Mononuclear cell (primary cell): ENCODE measurements at regions not wholly inside any gene's neighbourhood (a gene's known extent, or its start where the extent isn't known, plus 50 kb on each side); places are given as distances from the start of the nearest gene placed in this dataset.

Experiments
- H3K27me3 ChIP-seq: 2 replicates; pipeline ENCODE4 v1.6.0; 2011; ENCODE audit warnings: low read length, control low read depth; ENCODE audit not compliant: insufficient read depth
- H3K4me1 ChIP-seq: 2 replicates; pipeline ENCODE4 v1.5.1; 2011; ENCODE audit warnings: mild to moderate bottlenecking, low read length, control low read depth; ENCODE audit not compliant: insufficient read depth
- H3K4me3 ChIP-seq: 2 replicates; pipeline ENCODE4 v1.5.1; 2011; ENCODE audit warnings: mild to moderate bottlenecking, low read length, moderate library complexity
- H3K9me3 ChIP-seq: 2 replicates; pipeline ENCODE4 v1.5.1; 2011; ENCODE audit warnings: low read depth, mild to moderate bottlenecking, control low read depth, low read length

DNA sequence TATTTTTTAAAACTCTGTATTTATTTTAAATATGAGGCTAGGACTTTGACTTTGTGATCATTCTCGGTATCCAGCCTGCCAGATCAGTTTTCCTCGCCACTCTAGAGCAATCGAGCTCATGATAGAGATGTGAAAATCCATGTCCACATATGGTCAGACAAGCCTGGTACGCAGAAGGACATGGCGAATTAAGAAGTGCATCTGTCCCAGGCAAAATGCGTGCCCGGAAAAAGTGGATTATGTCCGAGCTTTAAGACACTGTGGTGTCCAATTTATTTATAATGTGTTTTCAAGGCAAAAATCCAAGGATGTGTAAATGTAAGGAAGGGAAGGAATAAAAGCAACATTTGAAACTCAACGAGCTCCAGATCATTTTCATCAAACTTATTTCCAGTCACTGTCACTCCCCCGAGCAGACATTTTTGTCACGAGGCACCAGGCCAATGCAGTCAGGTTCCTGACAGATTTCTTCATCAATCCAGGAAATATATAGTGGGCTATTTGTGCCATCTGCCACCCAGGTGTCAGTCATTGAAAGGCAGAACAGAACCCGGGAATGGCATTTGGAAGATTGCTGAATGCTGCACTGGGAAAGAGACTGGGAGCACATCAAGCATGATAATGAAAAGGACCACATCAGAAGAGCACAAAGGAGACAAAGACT lies 825.7 kb downstream of the SQOR start:
- Histone ChIP-seq H3K27me3 (no peaks in the 10 kb centered on the region), H3K4me3 (no peak overlapping the region)

DNA sequence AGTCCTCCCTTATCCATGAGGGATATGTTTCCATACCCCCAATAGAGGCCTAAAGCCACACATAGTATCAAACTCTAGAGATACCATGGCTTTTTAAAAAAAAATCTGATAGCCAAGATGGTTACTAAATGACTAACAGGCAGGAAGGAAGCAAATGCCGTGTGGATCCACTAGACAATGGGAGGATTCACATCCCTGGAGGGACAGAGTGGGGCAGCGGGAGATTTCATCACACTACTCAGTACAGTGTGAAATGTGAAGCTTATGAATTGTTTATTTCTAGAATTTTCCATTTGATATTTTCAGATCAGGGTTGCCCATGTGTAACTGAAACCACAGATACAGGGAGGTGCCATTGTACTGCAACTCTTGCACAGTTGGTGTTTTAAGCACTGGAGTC lies 826.6 kb downstream of the SQOR start:
- H3K4me1 ChIP-seq, result no peaks in the 10 kb centered on the region
- H3K9me3 ChIP-seq, result no peaks in the 10 kb centered on the region
- H3K27me3 ChIP-seq, result no peaks in the 10 kb centered on the region
- no peak overlapping the region for H3K4me3 ChIP-seq

More for the DNA sequence above, 825.7 kb downstream of the SQOR start:
- Histone ChIP-seq H3K9me3 (no peaks in the 10 kb centered on the region), H3K4me1 (no peaks in the 10 kb centered on the region)

DNA sequence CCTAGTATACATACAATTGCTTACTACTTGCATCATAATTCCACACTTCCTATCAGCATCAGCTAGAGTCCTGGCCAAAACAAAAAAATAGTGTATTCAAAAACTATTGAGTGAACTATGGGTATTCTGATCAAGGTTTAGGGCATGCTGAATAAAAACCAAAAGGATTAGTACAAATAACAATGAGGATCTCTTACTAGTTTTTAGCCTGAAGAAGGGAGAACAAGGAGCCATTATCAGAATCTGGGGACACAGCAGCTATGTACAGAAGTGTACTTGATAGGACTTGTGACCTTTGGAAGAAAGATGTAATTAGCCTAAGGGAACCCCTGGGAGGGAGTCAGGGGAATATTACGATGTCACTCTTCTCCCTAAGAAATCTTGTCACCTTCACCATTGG lies 832.2 kb downstream of the SQOR start:
- Histone ChIP-seq H3K4me1 (no peaks in the 10 kb centered on the region), H3K9me3 (no peaks in the 10 kb centered on the region), H3K4me3 (no peak overlapping the region), H3K27me3 (no peaks in the 10 kb centered on the region)

DNA sequence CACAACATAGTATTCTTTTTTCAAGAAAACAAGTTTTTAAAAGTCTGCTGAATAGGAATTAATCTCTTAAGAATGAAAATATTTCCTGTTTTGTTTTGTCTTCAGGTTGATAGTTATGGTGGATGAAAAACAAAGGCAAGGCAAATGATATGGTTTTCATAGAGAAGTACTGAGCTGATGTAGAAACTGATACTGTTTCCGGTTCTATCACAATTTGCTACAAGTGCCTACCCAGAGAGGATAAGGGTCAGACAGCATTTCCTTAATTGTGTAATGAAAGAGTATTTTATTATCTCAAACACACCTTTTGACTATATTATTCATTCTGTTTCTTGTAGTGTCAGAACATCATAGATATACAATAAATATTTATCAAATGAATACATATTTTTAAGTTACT lies 836.3 kb downstream of the SQOR start:
- Histone ChIP-seq H3K9me3 (no peaks in the 10 kb centered on the region), H3K4me1 (no peaks in the 10 kb centered on the region), H3K4me3 (no peak overlapping the region), H3K27me3 (no peaks in the 10 kb centered on the region)

DNA sequence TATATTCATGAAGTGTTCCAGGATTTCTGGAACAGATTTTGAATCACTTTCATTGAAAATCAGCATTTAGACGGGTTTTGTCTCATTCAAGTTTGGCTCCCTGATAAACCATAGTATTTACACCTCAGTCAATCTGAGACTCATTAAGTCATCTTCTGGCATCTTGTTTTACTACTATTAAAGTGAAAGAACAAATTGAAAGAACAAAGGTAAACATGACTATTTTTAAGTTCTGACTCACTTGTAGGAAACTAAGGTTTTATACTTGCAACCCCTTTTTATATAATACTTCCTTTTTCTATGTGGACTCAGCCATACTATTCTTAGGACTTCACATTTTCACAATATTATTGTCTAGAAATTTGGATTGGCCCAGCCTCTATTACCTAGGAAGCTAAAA lies 854.4 kb downstream of the SQOR start:
- no peaks in the 10 kb centered on the region for H3K4me1 ChIP-seq
- no peaks in the 10 kb centered on the region for H3K27me3 ChIP-seq
- H3K4me3 ChIP-seq, result no peak overlapping the region
- H3K9me3 ChIP-seq, result no peaks in the 10 kb centered on the region

DNA sequence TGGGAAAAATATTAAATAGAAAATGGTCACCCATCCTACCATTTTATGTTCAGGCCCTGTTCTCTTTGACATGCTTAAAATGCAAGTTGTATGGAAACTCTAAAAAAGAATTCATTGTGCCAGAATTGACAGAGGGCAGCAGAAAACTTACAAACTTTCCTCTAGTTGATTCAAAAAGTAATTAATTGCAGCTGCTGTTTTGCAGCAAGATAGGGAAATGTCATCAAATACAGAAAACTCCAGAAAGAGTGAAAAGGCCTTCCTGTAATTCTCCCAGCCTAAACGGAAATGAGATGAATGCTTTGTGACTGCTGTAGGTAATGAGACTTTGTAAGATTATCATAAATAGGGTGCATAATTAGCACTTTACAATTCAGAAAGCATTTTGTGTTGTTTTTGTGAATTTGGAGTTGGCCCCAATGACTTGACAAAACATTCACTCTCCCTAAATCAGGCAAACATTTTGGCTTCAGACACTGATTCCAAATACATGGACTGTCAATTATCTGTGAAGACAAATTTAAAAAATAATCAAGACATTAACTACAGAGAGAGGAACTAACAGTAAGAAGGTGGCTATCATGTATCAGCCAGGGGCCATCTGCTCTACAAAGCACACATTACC lies 861.8 kb downstream of the SQOR start:
- Histone ChIP-seq H3K4me3 (no peak overlapping the region), H3K4me1 (no peaks in the 10 kb centered on the region), H3K9me3 (no peaks in the 10 kb centered on the region), H3K27me3 (no peaks in the 10 kb centered on the region)

DNA sequence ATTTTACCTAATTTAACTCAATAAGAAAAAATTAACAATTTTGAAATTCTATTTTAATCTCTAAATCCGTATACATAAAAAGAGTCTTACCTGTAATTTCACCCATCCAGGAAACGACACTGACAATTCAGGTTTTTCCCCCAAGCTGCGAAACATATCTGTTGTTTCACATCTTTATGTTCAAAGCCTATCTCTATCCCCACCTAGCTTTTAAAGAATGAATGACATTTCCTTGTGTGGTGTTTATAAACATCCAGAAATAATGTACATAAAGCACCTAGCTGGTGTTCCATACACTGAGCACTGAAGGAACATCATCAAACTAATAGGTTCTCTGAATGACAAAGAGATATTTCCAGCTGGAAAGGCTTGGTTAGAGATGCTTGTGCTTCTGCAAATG lies 867.8 kb downstream of the SQOR start:
- no peaks in the 10 kb centered on the region for H3K27me3 ChIP-seq
- no peaks in the 10 kb centered on the region for H3K4me1 ChIP-seq
- H3K9me3 ChIP-seq, result peaks cover 5% of the 10 kb centered on the region
- H3K4me3 ChIP-seq, result no peak overlapping the region

DNA sequence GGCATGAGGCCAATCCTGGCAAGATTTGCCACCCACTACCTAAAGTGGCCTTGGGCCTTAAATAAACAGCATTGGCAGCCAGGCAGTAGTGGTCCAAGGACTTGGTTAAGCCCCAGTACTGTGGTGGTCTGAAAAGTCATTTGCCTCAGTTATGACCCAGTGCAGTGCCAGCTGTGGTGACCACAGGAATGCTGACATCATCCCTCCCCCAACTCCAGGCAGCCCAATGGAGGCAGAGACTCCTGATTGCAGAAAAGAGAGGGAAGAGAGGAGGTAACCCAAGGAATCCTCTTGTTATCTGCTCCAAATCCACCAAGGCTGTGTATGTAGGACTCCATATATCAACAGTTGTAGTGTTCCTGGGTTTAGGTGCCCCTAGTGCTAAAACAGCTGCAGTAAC lies 883.6 kb downstream of the SQOR start:
- Histone ChIP-seq H3K4me3 (no peak overlapping the region), H3K4me1 (no peaks in the 10 kb centered on the region), H3K27me3 (no peaks in the 10 kb centered on the region), H3K9me3 (no peaks in the 10 kb centered on the region)

DNA sequence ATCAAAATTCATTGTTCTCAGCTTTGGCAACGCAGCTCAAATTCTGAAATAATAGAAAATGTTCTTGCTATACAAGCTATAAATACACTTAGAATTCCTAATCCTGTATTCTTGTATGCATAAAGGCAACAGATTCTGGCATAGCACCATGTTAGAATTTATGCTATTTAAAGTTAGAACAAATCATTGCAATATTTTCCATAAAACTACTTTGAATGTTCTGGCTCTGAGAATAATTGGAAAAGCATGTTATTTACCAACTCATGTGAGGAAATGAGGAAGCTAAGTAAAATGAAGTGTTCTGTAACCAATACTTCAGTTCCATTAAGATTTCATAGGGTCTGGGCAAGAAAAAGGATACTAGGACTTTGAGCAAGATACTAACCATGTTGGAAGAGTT lies 888.9 kb downstream of the SQOR start:
- H3K9me3 ChIP-seq, result no peaks in the 10 kb centered on the region
- H3K27me3 ChIP-seq, result no peaks in the 10 kb centered on the region
- no peak overlapping the region for H3K4me3 ChIP-seq
- H3K4me1 ChIP-seq, result no peaks in the 10 kb centered on the region

DNA sequence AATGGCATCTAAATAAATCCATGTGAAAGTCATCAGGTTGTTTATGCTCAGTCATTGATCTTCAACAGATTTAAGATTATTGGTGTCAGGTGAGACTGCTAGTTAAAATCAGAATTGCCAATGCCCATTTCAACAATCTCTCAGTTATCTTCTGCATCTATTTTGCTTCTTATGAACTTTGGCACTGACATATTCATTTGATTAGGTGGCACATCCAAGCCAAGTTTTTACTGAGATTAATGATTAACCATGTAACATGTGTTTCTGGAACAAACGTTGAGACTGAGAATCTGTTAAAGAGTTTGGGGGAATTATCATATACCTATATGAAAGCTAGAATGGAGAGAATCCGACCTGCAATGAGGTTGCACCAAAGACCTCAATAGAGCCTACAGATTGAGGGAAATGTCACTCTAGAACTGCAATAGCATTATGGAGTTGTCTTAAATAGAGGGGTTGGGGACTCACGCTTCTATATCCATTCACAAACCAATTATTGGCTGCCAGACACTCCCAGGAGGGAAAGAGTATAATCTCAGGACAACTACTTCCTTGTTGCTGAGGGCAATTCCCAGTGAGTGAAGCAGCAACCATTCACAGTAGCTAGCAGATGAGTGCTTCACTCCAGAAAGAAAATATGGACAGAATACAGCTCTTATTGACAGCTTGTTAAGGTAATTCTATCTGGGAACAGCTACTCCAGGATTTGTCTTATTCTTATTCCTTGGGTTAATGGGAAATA lies 891.3 kb downstream of the SQOR start:
- Histone ChIP-seq H3K9me3 (no peaks in the 10 kb centered on the region), H3K4me1 (no peaks in the 10 kb centered on the region), H3K4me3 (no peak overlapping the region), H3K27me3 (no peaks in the 10 kb centered on the region)

DNA sequence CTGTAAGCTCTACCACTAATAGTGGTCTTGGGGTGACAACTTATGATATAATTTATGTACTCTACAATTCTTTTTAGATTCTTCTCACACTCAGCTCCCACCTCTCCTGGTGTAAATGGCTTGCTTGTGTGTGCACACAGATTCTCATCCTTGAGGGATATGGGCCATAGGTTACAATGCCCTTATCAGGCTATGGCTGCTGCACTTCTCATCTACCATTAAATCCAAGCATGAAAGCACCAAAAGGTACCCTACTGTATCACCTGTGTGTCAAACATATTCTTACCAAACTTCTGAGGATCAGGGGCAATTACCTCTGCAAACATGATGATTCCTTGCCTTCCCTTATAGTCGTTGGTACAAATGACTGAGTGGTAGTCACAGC lies 891.9 kb downstream of the SQOR start:
- H3K4me1 ChIP-seq, result no peaks in the 10 kb centered on the region
- no peaks in the 10 kb centered on the region for H3K27me3 ChIP-seq
- H3K9me3 ChIP-seq, result no peaks in the 10 kb centered on the region
- H3K4me3 ChIP-seq, result no peak overlapping the region

DNA sequence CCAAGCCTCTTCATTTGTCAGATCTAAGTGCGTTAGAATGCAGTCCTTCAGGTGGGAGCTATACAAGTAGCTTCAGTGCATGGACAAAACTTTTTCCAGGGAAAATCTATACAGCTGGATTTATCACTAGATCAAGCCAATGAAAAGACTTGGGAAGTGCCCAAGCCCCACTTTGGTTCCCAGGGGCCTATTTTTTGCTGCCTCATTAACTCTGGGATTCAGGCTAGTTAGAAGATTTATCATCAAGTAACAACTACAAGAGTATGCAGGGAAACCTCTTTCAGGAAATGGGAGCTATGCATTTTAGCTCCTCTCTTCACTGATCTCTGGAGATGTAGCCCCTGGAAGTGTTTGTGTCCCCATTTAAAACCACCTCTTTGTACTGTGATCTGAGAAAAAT lies 908.8 kb downstream of the SQOR start:
- Histone ChIP-seq H3K4me1 (no peaks in the 10 kb centered on the region), H3K4me3 (no peak overlapping the region), H3K27me3 (no peaks in the 10 kb centered on the region), H3K9me3 (peaks cover 2% of the 10 kb centered on the region)

DNA sequence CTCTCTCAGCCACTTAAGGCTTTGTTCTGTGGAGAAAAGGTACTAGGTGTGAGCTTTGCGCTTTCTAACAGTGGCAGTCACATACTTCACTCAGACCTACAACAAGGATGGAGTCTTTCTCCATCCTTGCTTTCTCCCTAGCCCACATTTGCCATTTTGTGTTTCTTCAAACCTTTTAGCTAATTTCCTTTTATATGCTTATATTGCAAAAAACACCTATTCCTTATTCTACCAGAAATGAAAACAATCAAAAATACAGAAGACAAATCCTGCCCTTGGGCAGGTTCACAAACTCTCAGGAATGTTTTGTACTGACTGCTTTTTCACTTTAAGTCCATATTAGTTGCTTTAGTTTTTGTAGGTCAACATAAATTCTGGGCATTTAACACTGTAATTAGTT lies 914.2 kb downstream of the SQOR start:
- H3K4me3 ChIP-seq, result no peak overlapping the region
- no peaks in the 10 kb centered on the region for H3K27me3 ChIP-seq
- H3K4me1 ChIP-seq, result no peaks in the 10 kb centered on the region
- H3K9me3 ChIP-seq, result peaks cover 10% of the 10 kb centered on the region

DNA sequence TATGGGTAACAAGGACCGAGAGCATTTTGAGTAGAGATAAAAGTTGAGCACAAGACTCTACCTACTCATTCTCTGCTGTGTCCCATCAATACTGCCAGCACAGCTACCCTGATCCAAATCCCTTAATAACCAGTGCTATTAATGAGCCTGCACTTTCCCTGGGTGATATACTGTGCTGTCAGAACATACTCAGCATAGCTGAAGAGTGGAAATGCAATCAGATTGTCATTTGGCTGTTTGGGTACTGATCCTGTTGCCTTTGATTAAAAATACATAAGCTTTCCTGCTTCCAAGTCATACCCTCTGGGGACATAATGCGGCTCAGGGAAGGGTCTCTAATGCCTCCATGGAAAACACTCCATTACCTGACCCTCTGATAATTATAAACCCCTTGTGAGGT lies 917.5 kb downstream of the SQOR start:
- Histone ChIP-seq H3K9me3 (peaks cover 10% of the 10 kb centered on the region), H3K27me3 (no peaks in the 10 kb centered on the region), H3K4me1 (no peaks in the 10 kb centered on the region), H3K4me3 (no peak overlapping the region)

DNA sequence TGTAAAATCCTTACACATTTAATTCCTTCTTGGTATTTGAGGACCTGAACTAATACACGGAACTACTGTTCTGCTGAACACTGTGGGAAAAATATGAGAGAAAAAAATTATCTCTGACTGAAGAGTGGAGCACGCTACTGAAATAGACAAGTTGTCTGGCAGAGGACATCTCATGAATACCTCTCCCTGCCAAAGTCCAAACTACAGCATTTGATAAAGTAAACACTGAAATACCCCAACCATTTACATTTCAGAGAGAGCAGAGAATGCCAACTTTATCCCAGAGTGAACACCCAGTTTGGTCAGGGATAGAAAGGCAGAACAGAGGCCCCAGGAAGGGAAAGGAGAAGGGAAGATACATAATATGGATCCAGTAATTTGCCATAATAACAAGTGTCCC lies 920.7 kb downstream of the SQOR start:
- Histone ChIP-seq H3K4me1 (no peaks in the 10 kb centered on the region), H3K27me3 (no peaks in the 10 kb centered on the region), H3K9me3 (peaks cover 5% of the 10 kb centered on the region), H3K4me3 (no peak overlapping the region)

DNA sequence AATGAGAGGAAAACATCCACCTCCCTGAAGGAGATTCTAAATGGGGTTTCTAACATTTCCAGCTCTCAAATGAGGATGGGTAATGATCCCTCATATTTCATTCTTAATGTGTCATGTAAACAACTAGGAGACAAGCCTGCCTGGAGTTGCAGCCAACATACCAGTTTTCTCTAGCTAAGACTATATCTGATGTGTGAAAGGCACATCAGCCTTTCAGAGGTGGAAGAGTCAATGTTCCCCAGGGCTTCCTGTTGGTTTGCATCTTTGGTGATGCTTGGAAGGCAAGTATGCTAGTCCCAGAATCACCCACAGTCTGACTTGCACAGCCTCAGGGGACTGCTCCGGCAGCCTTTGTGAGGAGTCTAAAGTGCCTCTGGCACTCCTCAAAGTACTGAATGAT lies 921.2 kb downstream of the SQOR start:
- Histone ChIP-seq H3K4me3 (no peak overlapping the region), H3K9me3 (peaks cover 5% of the 10 kb centered on the region), H3K4me1 (no peaks in the 10 kb centered on the region), H3K27me3 (no peaks in the 10 kb centered on the region)
